ENCODE measurements at regions not wholly inside any gene's neighbourhood (a gene's known extent, or its start where the extent isn't known, plus 50 kb on each side); places are given as distances from the start of the nearest gene placed in this dataset.

GRCh38 chr5:173468821-173469251 lies 140.6 kb upstream of the STC2 start:
- TF ChIP-seq CEBPB (IDR thresholded peaks at IDR 0.05) = no peak
- TF ChIP-seq ZBTB7A (IDR thresholded peaks at IDR 0.05; ENCODE audit: low read depth) = no peak
- TF ChIP-seq TAF1 (IDR thresholded peaks at IDR 0.05; ENCODE audit: low read depth) = no peak
- TF ChIP-seq FOXM1 (IDR thresholded peaks at IDR 0.05; ENCODE audit: borderline replicate concordance, low read depth) = no peak
- no peak for TF ChIP-seq YY1 (IDR thresholded peaks at IDR 0.05; ENCODE audit: low read depth)
- TF ChIP-seq REST (IDR thresholded peaks at IDR 0.05; ENCODE audit: low read depth) = no peak
- TF ChIP-seq MAX (IDR thresholded peaks at IDR 0.05) = no peak
- TF ChIP-seq EGR1 (IDR thresholded peaks at IDR 0.05) = no peak
- no peak for TF ChIP-seq RAD21 (IDR thresholded peaks at IDR 0.05; ENCODE audit: low read depth)
- TF ChIP-seq TCF12 (IDR thresholded peaks at IDR 0.05; ENCODE audit: low read depth) = no peak
- TF ChIP-seq CREB1 (IDR thresholded peaks at IDR 0.05; ENCODE audit: low read depth) = no peak
- no peak for TF ChIP-seq EP300 (IDR thresholded peaks at IDR 0.05; ENCODE audit: borderline replicate concordance)
- TF ChIP-seq USF1 (IDR thresholded peaks at IDR 0.05) = no peak
- TF ChIP-seq TEAD4 (IDR thresholded peaks at IDR 0.05) = no peak
